GM12878 (cell line): ENCODE measurements at regions not wholly inside any gene's neighbourhood (a gene's known extent, or its start where the extent isn't known, plus 50 kb on each side); places are given as distances from the start of the nearest gene placed in this dataset.

Experiments
- ATAC-seq: fragments of 200-7000 bp; cut with Tn5 transposase; 3 replicates; pipeline ENCODE4 v1.9.1; 2020; ENCODE audit warnings: mild to moderate bottlenecking, moderate library complexity
- BruUV-seq: library from RNA; stranded (reverse); fragments of 400-500 nt; replicated peaks from 2 replicates; lab custom pipeline; 2021; lab: Mats Ljungman, UMichigan
- CTCF ChIA-PET: fragments of 300-600 bp; sonication (Branson Sonifier 250); formaldehyde crosslinking; extraction: SDS; loops from one replicate; lab custom pipeline; 2021; ENCODE audit warnings: inconsistent platforms; lab: Yijun Ruan, JAX
- POLR2A ChIA-PET: fragments of 350-600 bp; formaldehyde crosslinking; extraction: SDS; loops from one replicate; lab custom pipeline; 2021; ENCODE audit warnings: inconsistent platforms; lab: Charles Lee
- RAD21 ChIA-PET: fragments of 300-600 bp; sonication (Branson Sonifier 250); formaldehyde crosslinking; loops from one replicate; lab custom pipeline; 2023; ENCODE audit warnings: antibody characterized with exemption; ENCODE audit not compliant: unreplicated experiment; lab: Charles Lee
- SMC1A ChIA-PET: fragments of 300-600 bp; sonication (Branson Sonifier 250); formaldehyde crosslinking; loops from one replicate; lab custom pipeline; 2023; ENCODE audit not compliant: unreplicated experiment, uncharacterized antibody; lab: Charles Lee
- DNase-seq: peaks from one replicate; pipeline ENCODE4 v3.0.0-alpha.2; 2011; ENCODE audit warnings: low read depth, low spot score
- FAIRE-seq: peaks from 3 replicates; lab custom pipeline; 2011; peaks lifted over from hg19 to GRCh38; lab: Jason Lieb, UNC
- H2AFZ ChIP-seq: 2 replicates; pipeline ENCODE4 v1.6.0; 2011; ENCODE audit warnings: low read depth, low read length, control low read depth; ENCODE audit not compliant: control insufficient read depth
- H3K27ac ChIP-seq: 2 replicates; pipeline ENCODE4 v1.5.1; 2011; ENCODE audit warnings: control low read depth; ENCODE audit not compliant: control insufficient read depth, insufficient read depth
- H3K27me3 ChIP-seq, 2 experiments: replicated peaks in 1 of 2; 2 replicates each; pipeline versions ENCODE4 v1.6.0 to v1.6.1; 2011; ENCODE audit warnings: low read length in 1 of 2; ENCODE audit not compliant: control insufficient read depth in 2 of 2, insufficient read depth in 2 of 2
- H3K36me3 ChIP-seq, 2 experiments: 2 replicates each; pipeline ENCODE4 v1.5.1; 2011; ENCODE audit warnings: low read length in 1 of 2; ENCODE audit not compliant: control insufficient read depth in 2 of 2, insufficient read depth in 2 of 2
- H3K4me1 ChIP-seq: 2 replicates; pipeline ENCODE4 v1.6.1; 2011; ENCODE audit warnings: mild to moderate bottlenecking, low read length, moderate library complexity, mixed read lengths; ENCODE audit not compliant: control insufficient read depth, insufficient read depth
- H3K4me2 ChIP-seq: 2 replicates; pipeline ENCODE4 v1.6.0; 2011; ENCODE audit warnings: control low read depth; ENCODE audit not compliant: control insufficient read depth, insufficient read depth
- H3K4me3 ChIP-seq: fragments of 200-600 bp; sonication (generic); 2 replicates; pipeline ENCODE4 v1.5.1; 2016
- H3K79me2 ChIP-seq: 2 replicates; pipeline ENCODE4 v1.6.0; 2011; ENCODE audit warnings: low read length; ENCODE audit not compliant: control insufficient read depth, insufficient read depth
- H3K9ac ChIP-seq: 2 replicates; pipeline ENCODE4 v1.8.0; 2011; ENCODE audit warnings: low read length, control low read depth, mixed read lengths; ENCODE audit not compliant: control insufficient read depth, insufficient read depth
- H3K9me3 ChIP-seq: replicated peaks from 3 replicates; pipeline ENCODE4 v1.5.1; 2011; ENCODE audit warnings: mild to moderate bottlenecking, low read length; ENCODE audit not compliant: control insufficient read depth, insufficient read depth
- H4K20me1 ChIP-seq: 2 replicates; pipeline ENCODE4 v1.6.0; 2011; ENCODE audit not compliant: control insufficient read depth, insufficient read depth
- GATAD2B ChIP-seq: fragments of 450-650 bp; conservative IDR thresholded peaks from 2 replicates; pipeline ENCODE4 v1.6.1; 2017; ENCODE audit warnings: low read depth, mild to moderate bottlenecking, moderate library complexity
- HDAC2 ChIP-seq: fragments of 200-600 bp; sonication (generic); IDR thresholded peaks from 2 replicates; pipeline ENCODE4 v1.6.1; 2017
- MAX ChIP-seq: IDR thresholded peaks from 2 replicates; pipeline ENCODE4 v1.6.1; 2012; ENCODE audit warnings: low read depth, low read length, improper control_type of control experiment
- MEF2B ChIP-seq: fragments of 450-650 bp; IDR thresholded peaks from 2 replicates; pipeline ENCODE4 v1.6.1; 2018; ENCODE audit warnings: mild to moderate bottlenecking, moderate library complexity; ENCODE audit not compliant: partially characterized antibody, poor library complexity, severe bottlenecking
- WGBS: methylation state at CpG from one replicate; pipeline ENCODE4 v1.1.6; 2016; ENCODE audit warnings: low lambda C conversion rate; ENCODE audit not compliant: insufficient replicate concordance, insufficient coverage; ENCODE audit errors: missing lambda C conversion rate; 5-methylcytosine and 5-hydroxymethylcytosine counted together
- in situ Hi-C: fragments of 300-500 bp; cut with MboI; formaldehyde crosslinking; loops from 9 replicates; pipeline ENCODE4 v1.14.3; 2018; ENCODE audit warnings: mixed read lengths
- intact Hi-C: fragments of 100-400 bp; cut with micrococcal nuclease; formaldehyde crosslinking; loops from one replicate; pipeline ENCODE4 v1.14.2; 2022; ENCODE audit not compliant: unreplicated experiment

GRCh38 chr2:183426825-183427224 lies 302.6 kb downstream of the NUP35 start:
- FAIRE-seq, result no peak
- no peaks in the 10 kb centered on the region for H3K4me1 ChIP-seq
- no peak for DNase-seq
- WGBS, result 34% methylated on average over 3 of the region's 3 CpGs
- no peak overlapping the region for H3K27ac ChIP-seq
- no peak for ATAC-seq
- ChIA-PET RAD21 (no interaction called here), POLR2A (no interaction called here), SMC1A (no interaction called here), CTCF (no interaction called here)
- intact Hi-C loops, result no loop called here
- no peaks in the 10 kb centered on the region for H4K20me1 ChIP-seq
- no peak overlapping the region for H3K4me3 ChIP-seq
- no peaks in the 10 kb centered on the region for H3K27me3 ChIP-seq
- H3K4me2 ChIP-seq, result no peak overlapping the region
- no peak for TF ChIP-seq GATAD2B
- no peak for TF ChIP-seq MEF2B
- in situ Hi-C loops, result no loop called here
- no peak overlapping the region for H3K9ac ChIP-seq
- no peaks in the 10 kb centered on the region for H3K79me2 ChIP-seq
- no peak overlapping the region for H2AFZ ChIP-seq
- H3K36me3 ChIP-seq, result no peaks in the 10 kb centered on the region
- no peaks in the 10 kb centered on the region for H3K9me3 ChIP-seq
- BruUV-seq, result no TSS peak

- 34% methylated on average over 3 of the region's 3 CpGs for WGBS
These were observed 303.3 kb downstream of the NUP35 start for GRCh38 chr2:183427558-183427957.

More at GRCh38 chr2:183427558-183427957, 303.3 kb downstream of the NUP35 start:
- Histone ChIP-seq H3K79me2 (no peaks in the 10 kb centered on the region), H2AFZ (no peak overlapping the region), H4K20me1 (no peaks in the 10 kb centered on the region), H3K27ac (no peak overlapping the region), H3K4me1 (no peaks in the 10 kb centered on the region), H3K27me3 (no peaks in the 10 kb centered on the region), H3K36me3 (no peaks in the 10 kb centered on the region), H3K4me3 (no peak overlapping the region), H3K4me2 (no peak overlapping the region), H3K9ac (no peak overlapping the region), H3K9me3 (no peaks in the 10 kb centered on the region)
- FAIRE-seq (no peak), ATAC-seq (no peak), DNase-seq (no peak)
- intact Hi-C loops (no loop called here), in situ Hi-C loops (no loop called here)
- POLR2A ChIA-PET, result no interaction called here
- CTCF ChIA-PET, result no interaction called here
- SMC1A ChIA-PET, result no interaction called here
- no peak for TF ChIP-seq HDAC2
- no peak for TF ChIP-seq MAX
- no TSS peak for BruUV-seq
- RAD21 ChIA-PET, result no interaction called here
